ENCODE measurements at regions not wholly inside any gene's neighbourhood (a gene's known extent, or its start where the extent isn't known, plus 50 kb on each side); places are given as distances from the start of the nearest gene placed in this dataset.

- TF ChIP-seq KAT7 (CRISPR knock-in tag; IDR thresholded peaks at IDR 0.05; ENCODE audit: borderline replicate concordance) (no peak), CTCF (CRISPR knock-in tag; IDR thresholded peaks at IDR 0.05) (no peak), POLR2AphosphoS5 (IDR thresholded peaks at IDR 0.05; ENCODE audit: low read depth, low read length) (no peak), BHLHE40 (IDR thresholded peaks at IDR 0.05; ENCODE audit: low read length) (no peak), SRSF9 (IDR thresholded peaks at IDR 0.05; ENCODE audit: borderline replicate concordance, insufficient read depth, low read depth, low read length, poor library complexity, severe bottlenecking) (no peak), BCLAF1 (IDR thresholded peaks at IDR 0.05) (no peak), KDM4B (CRISPR knock-in tag; IDR thresholded peaks at IDR 0.05) (no peak), BRCA1 (CRISPR knock-in tag; IDR thresholded peaks at IDR 0.05) (no peak), ZNF331 (CRISPR knock-in tag; IDR thresholded peaks at IDR 0.05) (no peak), MAX (IDR thresholded peaks at IDR 0.05) (no peak), EHMT2 (IDR thresholded peaks at IDR 0.05; ENCODE audit: borderline replicate concordance, low read depth, low read length) (no peak)
Observed at GRCh38 chr16:85458968-85459367, 154.2 kb upstream of the GSE1 start.
